Tibial nerve (tissue), 4 donors: ENCODE measurements at regions not wholly inside any gene's neighbourhood (a gene's known extent, or its start where the extent isn't known, plus 50 kb on each side); places are given as distances from the start of the nearest gene placed in this dataset.

ENCODE experiments used
- DNase-seq, 2 donors: peaks; one replicate each; pipeline ENCODE4 v3.0.0-alpha.2; 2019; ENCODE audit warnings: low spot score in 2 of 2
- H3K27ac ChIP-seq, 4 donors: fragments of 200-600 bp; sonication (generic) in 3 of 4; one replicate each; pipeline ENCODE4 v1.5.1; 2017 to 2019; ENCODE audit warnings: mild to moderate bottlenecking in 1 of 4
- H3K27me3 ChIP-seq, 2 donors: fragments of 200-600 bp; sonication (generic) in 1 of 2; one replicate each; pipeline versions ENCODE4 v1.5.1 to v1.6.0; 2017 to 2019
- H3K36me3 ChIP-seq, 3 donors: fragments of 200-600 bp; sonication (generic); one replicate each; pipeline ENCODE4 v1.5.1; 2018 to 2019
- H3K4me1 ChIP-seq, 4 donors: fragments of 200-600 bp; sonication (generic) in 3 of 4; one replicate each; pipeline ENCODE4 v1.5.1; 2017 to 2019
- H3K4me3 ChIP-seq, 4 donors: fragments of 200-600 bp; sonication (generic) in 3 of 4; one replicate each; pipeline ENCODE4 v1.5.1; 2017 to 2019; ENCODE audit warnings: mild to moderate bottlenecking in 1 of 4, moderate library complexity in 1 of 4
- H3K9me3 ChIP-seq, 4 donors: fragments of 200-600 bp; sonication (generic) in 3 of 4; one replicate each; pipeline ENCODE4 v1.5.1; 2017 to 2019
- CTCF ChIP-seq, 5 experiments: fragments of 200-600 bp in 3 of 5; fragments of 450-650 bp in 2 of 5; sonication (generic) in 3 of 5; IDR thresholded peaks; one replicate each; pipeline ENCODE4 v1.5.1; 2016 to 2019; ENCODE audit warnings: antibody characterized with exemption in 5 of 5, mild to moderate bottlenecking in 3 of 5, moderate library complexity in 2 of 5
- EP300 ChIP-seq, 2 donors: sonication (generic); formaldehyde crosslinking; IDR thresholded peaks; one replicate each; pipeline ENCODE4 v1.6.1; 2017; ENCODE audit warnings: antibody characterized with exemption in 2 of 2, mild to moderate bottlenecking in 1 of 2
- POLR2A ChIP-seq, 2 donors: fragments of 450-650 bp; IDR thresholded peaks; one replicate each; pipeline ENCODE4 v1.6.1; 2017; ENCODE audit warnings: antibody characterized with exemption in 2 of 2, mild to moderate bottlenecking in 2 of 2, moderate library complexity in 2 of 2
- WGBS, 2 donors: methylation state at CpG; one replicate each; pipeline ENCODE4 v1.1.5; 2018; 5-methylcytosine and 5-hydroxymethylcytosine counted together

DNA sequence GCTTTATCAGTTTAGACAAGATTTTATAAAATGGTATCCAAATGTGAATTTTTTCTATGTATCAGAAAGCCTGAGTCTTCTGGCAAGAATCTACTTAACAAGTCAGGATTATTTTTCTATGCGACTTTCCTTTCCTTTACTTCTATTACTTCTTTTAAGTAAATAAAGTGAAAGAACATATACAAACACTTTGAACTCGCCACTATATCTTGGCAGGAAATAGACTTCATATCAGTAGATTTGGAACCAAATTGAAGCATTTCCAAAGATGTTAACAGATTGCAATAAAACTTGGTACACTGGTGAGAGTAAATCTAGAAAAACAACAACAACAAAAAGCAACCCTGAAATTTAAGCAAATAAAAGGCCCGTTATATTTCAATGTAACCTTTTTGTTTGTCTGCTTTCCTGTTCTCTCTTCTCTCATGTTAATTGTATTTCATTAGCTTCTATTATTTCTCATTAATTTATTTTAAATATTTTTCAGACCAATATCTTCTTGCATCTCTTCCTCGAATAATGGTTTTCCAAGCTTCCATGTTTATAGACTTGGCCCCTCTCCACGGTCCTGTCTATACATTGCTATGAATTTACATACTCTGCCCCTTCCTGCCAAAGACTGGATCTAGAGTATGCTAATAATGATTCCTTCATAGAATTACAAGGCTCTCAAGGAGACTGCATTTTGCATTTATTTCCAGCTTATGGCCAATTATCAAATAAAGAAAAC lies 843.6 kb downstream of the ADGRL2 start:
- WGBS, 2 donors: 85 to 88% methylated on average over 5 of the region's 5 CpGs
- Histone ChIP-seq H3K4me1 (peaks cover 0 to 9% (median 0%) of the 10 kb centered on the region in 4 donors), H3K4me3 (no peak overlapping the region), H3K27me3 (no peaks in the 10 kb centered on the region), H3K9me3 (no peaks in the 10 kb centered on the region), H3K36me3 (no peaks in the 10 kb centered on the region), H3K27ac (no peak overlapping the region)
- DNase-seq: no peak
- no peak for TF ChIP-seq EP300 (IDR thresholded peaks at IDR 0.05)
- TF ChIP-seq POLR2A (IDR thresholded peaks at IDR 0.05): no peak
- TF ChIP-seq CTCF (IDR thresholded peaks at IDR 0.05): no peak

GRCh38 chr1:82640352-82640751 lies 839.6 kb downstream of the ADGRL2 start:
- WGBS, 2 donors: 82 to 84% methylated on average over 1 of the region's 1 CpG

DNA sequence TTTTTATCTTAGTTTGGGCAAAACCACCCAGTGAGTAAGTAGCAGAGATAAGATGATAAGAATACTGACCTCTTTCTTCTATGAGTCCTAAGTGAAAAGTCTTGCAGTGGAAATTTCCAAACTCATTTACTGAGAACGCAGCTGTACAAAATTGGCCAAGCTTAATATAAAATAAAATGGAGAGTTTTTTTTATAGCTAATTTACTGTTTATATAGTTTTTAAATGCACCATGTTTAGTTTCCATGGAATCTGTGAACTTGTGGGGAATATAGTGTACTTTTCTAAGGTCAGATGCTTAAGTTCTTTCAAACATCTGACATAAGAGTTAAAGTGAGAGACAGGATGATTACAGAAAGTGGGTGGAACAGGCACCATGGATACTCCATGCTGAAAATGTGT lies 833.5 kb downstream of the ADGRL2 start:
- WGBS, 2 donors: 50 to 77% methylated on average over 1 of the region's 1 CpG
- no peak for DNase-seq
- H3K27ac ChIP-seq: no peak overlapping the region
- H3K4me3 ChIP-seq: no peak overlapping the region
- H3K4me1 ChIP-seq: no peaks in the 10 kb centered on the region
- no peaks in the 10 kb centered on the region for H3K27me3 ChIP-seq
- H3K9me3 ChIP-seq: no peaks in the 10 kb centered on the region
- H3K36me3 ChIP-seq: no peaks in the 10 kb centered on the region
- TF ChIP-seq POLR2A (IDR thresholded peaks at IDR 0.05): no peak
- no peak for TF ChIP-seq CTCF (IDR thresholded peaks at IDR 0.05)

More at GRCh38 chr1:82640352-82640751, 839.6 kb downstream of the ADGRL2 start:
- TF ChIP-seq CTCF (IDR thresholded peaks at IDR 0.05): no peak
- no peak for TF ChIP-seq EP300 (IDR thresholded peaks at IDR 0.05)
- no peak for TF ChIP-seq POLR2A (IDR thresholded peaks at IDR 0.05)
- no peaks in the 10 kb centered on the region for H3K27me3 ChIP-seq
- no peak overlapping the region for H3K4me3 ChIP-seq
- H3K4me1 ChIP-seq: no peaks in the 10 kb centered on the region
- H3K36me3 ChIP-seq: no peaks in the 10 kb centered on the region
- H3K27ac ChIP-seq: no peak overlapping the region
- no peaks in the 10 kb centered on the region for H3K9me3 ChIP-seq
- no peak for DNase-seq

DNA sequence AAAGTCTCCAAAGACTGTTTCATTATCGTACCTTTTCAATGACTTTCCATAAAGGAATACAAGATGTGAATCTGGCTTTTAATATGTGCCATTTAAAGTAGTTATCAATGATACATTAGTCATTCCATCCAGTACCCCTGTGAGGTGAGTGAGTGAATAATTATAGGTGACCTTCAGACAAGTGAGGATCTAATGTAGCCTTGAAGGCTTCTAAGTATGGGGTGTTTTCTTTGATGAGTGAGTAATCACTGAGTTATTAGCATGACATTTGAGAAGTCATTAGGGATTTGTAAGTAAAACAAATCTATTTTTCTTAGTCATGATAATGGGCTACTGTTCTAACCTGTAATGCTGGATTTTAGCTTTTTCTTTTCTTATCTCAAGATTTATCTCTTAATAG lies 831.4 kb downstream of the ADGRL2 start:
- H3K36me3 ChIP-seq: no peaks in the 10 kb centered on the region
- WGBS, 2 donors: 84 to 94% methylated on average over 1 of the region's 1 CpG
- H3K27ac ChIP-seq: no peak overlapping the region
- H3K4me1 ChIP-seq: no peaks in the 10 kb centered on the region
- no peak for DNase-seq
- TF ChIP-seq POLR2A (IDR thresholded peaks at IDR 0.05) (no peak), EP300 (IDR thresholded peaks at IDR 0.05) (no peak), CTCF (IDR thresholded peaks at IDR 0.05) (no peak)
- H3K4me3 ChIP-seq: no peak overlapping the region
- H3K27me3 ChIP-seq: no peaks in the 10 kb centered on the region
- H3K9me3 ChIP-seq: no peaks in the 10 kb centered on the region

- no peak for TF ChIP-seq CTCF (IDR thresholded peaks at IDR 0.05)
- no peak for TF ChIP-seq EP300 (IDR thresholded peaks at IDR 0.05)
- TF ChIP-seq POLR2A (IDR thresholded peaks at IDR 0.05): no peak
- H3K4me3 ChIP-seq: no peak overlapping the region
- 91 to 96% methylated on average over 2 of the region's 2 CpGs for WGBS, 2 donors
- H3K27me3 ChIP-seq: no peaks in the 10 kb centered on the region
- H3K36me3 ChIP-seq: no peaks in the 10 kb centered on the region
- H3K4me1 ChIP-seq: no peaks in the 10 kb centered on the region
- H3K9me3 ChIP-seq: peaks cover 0 to 14% (median 4%) of the 10 kb centered on the region in 4 donors
- no peak for DNase-seq
- no peak overlapping the region for H3K27ac ChIP-seq
These were observed 828.2 kb downstream of the ADGRL2 start for GRCh38 chr1:82628887-82629286.
